Stimulated activated effector memory CD8-positive, alpha-beta T cell treated with anti-CD3 and anti-CD28 coated beads, Interleukin-12 subunit alpha, Interleukin-12 subunit beta, amount 100 ng/mL, for 72 hours (primary cell): ENCODE measurements at regions not wholly inside any gene's neighbourhood (a gene's known extent, or its start where the extent isn't known, plus 50 kb on each side); places are given as distances from the start of the nearest gene placed in this dataset.

ENCODE experiments used
- ATAC-seq: fragments of 150-1000 bp; cut with Tn5 transposase; 2 replicates; pipeline ENCODE4 v1.10.0; 2021
- DNase-seq, 2 donors: peaks; one replicate each; pipeline ENCODE4 v3.0.0; 2021 to 2022; ENCODE audit warnings: low spot score in 2 of 2
- H3K27ac Mint-ChIP-seq: one replicate; pipeline ENCODE4 v1.8.0; 2022; ENCODE audit warnings: mild to moderate bottlenecking, mixed read lengths
- H3K36me3 Mint-ChIP-seq: one replicate; pipeline ENCODE4 v1.8.0; 2022; ENCODE audit warnings: mild to moderate bottlenecking, mixed read lengths
- H3K4me1 Mint-ChIP-seq: one replicate; pipeline ENCODE4 v1.8.0; 2022; ENCODE audit warnings: mixed read lengths
- H3K4me3 Mint-ChIP-seq: one replicate; pipeline ENCODE4 v1.8.0; 2022; ENCODE audit warnings: mild to moderate bottlenecking, mixed read lengths
- H3K9me3 Mint-ChIP-seq: one replicate; pipeline ENCODE4 v1.8.0; 2022; ENCODE audit warnings: mixed read lengths

DNA sequence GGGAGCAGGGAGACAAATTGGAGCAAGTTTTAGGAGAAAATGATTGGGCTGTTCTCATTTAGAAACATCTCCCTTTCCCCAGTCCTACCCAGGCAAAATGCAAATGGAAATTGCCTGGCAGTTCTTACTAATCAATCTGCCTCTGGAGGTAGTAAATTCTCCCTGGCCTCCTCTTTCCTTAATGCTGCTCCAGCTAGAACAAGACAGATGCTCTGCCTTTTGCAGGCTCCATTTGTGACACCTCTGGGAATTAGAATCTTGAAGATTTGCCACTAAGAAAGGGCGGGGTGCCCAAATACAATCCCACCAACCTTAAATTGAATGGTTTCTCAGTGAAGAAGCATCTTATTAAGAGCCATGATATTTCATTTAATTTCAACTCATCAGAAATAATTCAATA is 377.7 kb upstream of the CDH11 start:
- DNase-seq (no peak), ATAC-seq (no peak)
- H3K4me3 Mint-ChIP-seq, result no peak overlapping the region
- no peaks in the 10 kb centered on the region for H3K36me3 Mint-ChIP-seq
- no peaks in the 10 kb centered on the region for H3K4me1 Mint-ChIP-seq
- peaks cover 16% of the 10 kb centered on the region for H3K9me3 Mint-ChIP-seq
- no peak overlapping the region for H3K27ac Mint-ChIP-seq

DNA sequence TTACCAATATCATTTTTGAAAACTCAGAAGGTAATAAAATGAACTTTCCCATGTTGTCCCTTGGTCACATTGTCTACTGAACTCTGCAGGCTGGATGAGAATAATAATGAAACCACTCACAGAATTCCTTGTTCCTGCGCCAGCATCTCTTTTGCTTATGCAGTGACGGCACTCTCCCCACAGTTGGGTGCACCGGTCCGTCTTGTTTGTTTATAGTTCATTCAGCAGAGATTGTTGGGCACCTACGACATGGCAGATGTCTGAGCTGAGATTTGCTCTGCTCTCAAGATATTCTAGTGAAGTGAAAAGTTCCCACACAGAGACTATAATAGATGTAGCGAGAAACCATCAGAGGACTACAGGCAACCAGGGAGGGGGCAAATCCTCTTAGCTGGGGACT is 375.7 kb upstream of the CDH11 start:
- H3K36me3 Mint-ChIP-seq, result no peaks in the 10 kb centered on the region
- H3K27ac Mint-ChIP-seq, result no peak overlapping the region
- no peak for DNase-seq
- H3K4me3 Mint-ChIP-seq, result no peak overlapping the region
- no peaks in the 10 kb centered on the region for H3K4me1 Mint-ChIP-seq
- peaks cover 15% of the 10 kb centered on the region for H3K9me3 Mint-ChIP-seq
- no peak for ATAC-seq

DNA sequence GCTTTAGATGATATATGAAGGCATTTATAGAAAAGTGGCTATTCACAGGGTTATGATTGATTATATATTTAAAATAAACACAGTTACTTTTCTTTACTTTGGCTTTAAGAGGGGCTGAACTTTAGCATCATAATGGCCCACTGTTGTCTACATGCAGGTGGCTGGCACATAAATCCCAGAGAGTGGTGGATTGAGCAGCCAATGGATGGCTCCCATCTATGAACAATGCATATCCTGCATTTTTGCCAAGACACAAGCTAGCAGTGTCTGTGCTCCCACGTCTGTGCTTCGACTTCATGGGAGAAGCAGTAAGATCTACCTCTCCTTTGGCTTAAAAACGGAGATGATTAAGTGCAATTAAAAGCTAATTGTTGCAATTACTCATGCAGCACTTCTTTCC is 373.2 kb upstream of the CDH11 start:
- H3K27ac Mint-ChIP-seq, result no peak overlapping the region
- H3K9me3 Mint-ChIP-seq, result peaks cover 10% of the 10 kb centered on the region
- no peak for ATAC-seq

DNA sequence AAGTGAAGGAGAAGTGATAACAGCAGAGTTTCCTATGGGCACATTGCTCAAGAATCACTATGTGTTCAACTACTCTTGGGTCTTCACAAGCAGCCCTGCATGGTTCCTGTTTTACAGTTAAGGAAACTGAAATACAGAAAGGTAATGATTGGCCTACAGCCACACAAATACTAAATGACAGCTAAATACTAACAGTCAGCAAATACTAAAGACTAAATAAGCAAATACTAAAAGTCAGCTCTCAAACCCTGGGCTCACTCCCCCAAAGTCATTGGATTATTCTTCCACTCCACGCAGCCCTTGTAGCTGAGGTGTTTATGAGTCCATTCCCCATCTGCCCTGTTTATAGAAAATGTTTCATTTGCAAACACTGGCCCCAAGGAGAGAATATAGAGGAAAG is 372.7 kb upstream of the CDH11 start:
- H3K4me3 Mint-ChIP-seq, result no peak overlapping the region
- no peak for ATAC-seq
- DNase-seq, result no peak
- H3K4me1 Mint-ChIP-seq, result no peaks in the 10 kb centered on the region
- H3K9me3 Mint-ChIP-seq, result peaks cover 10% of the 10 kb centered on the region
- no peaks in the 10 kb centered on the region for H3K36me3 Mint-ChIP-seq
- no peak overlapping the region for H3K27ac Mint-ChIP-seq

More for the DNA sequence above, 373.2 kb upstream of the CDH11 start:
- no peak for DNase-seq
- H3K4me3 Mint-ChIP-seq, result no peak overlapping the region
- H3K4me1 Mint-ChIP-seq, result no peaks in the 10 kb centered on the region
- no peaks in the 10 kb centered on the region for H3K36me3 Mint-ChIP-seq

DNA sequence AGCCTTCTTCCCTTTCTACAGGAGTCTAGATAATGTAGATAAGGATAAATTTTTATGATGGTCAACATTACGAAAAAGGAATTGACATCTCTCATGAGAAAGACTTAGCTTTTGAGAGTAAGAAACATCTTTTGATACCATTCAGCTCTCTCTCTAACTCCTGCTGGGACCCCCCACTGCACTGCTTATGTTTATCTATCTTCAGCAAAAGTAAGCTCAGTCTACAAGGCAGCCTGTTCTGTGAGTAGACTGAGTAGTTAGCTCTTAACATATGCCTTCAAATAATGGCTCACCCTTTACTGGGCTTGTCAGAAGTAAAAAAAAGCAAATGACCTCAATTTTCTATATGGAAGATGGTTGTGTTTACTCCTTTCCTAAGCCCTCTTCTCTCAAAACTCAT is 372.2 kb upstream of the CDH11 start:
- H3K4me1 Mint-ChIP-seq, result no peaks in the 10 kb centered on the region
- no peak for DNase-seq
- no peak overlapping the region for H3K27ac Mint-ChIP-seq
- no peak for ATAC-seq
- no peaks in the 10 kb centered on the region for H3K36me3 Mint-ChIP-seq
- H3K4me3 Mint-ChIP-seq, result no peak overlapping the region
- H3K9me3 Mint-ChIP-seq, result peaks cover 10% of the 10 kb centered on the region

DNA sequence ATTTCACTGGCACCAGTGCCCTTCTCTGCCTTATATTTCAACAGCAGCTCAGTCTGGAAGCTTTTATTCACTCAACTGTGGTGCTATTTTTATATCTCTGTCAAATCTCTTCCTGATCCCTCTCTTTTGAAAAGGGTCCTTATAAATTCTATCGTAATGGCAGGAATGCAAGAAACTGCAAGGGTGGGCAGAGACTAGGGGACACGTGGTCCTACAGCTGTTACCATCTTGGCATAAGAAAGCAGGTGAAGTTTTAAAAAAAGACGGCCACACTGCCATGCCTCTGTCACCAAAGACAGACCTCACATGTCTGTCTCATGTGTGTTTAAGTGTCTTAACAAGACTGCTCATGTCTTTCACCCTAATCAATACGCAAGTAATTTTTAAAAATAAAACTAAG is 368.4 kb upstream of the CDH11 start:
- peaks cover 9% of the 10 kb centered on the region for H3K9me3 Mint-ChIP-seq
- H3K36me3 Mint-ChIP-seq, result no peaks in the 10 kb centered on the region
- ATAC-seq, result no peak

DNA sequence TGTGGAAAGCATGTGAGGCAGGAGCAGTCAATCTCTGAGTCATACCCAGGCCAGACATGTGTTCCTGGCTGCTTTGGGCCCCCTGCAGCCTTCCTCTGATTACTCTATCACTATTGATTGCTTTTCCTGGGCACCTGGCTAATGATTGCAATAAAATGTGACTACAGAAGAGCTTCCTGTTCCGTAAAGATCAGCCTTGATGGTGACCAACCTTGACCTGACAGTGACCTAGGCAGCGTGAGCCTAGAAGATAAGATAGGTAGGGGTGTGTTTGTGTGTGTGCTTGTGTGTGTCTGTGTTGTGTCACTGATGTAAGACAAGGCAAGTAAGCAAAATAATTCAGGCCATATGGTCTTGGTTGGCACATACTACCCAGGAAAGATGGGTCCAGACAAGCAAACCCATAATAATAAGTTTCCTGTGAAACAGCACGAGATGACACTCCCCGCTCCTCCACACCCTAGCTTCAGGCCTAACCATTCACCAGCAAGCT is 367.7 kb upstream of the CDH11 start:
- H3K27ac Mint-ChIP-seq, result no peak overlapping the region
- H3K9me3 Mint-ChIP-seq, result peaks cover 9% of the 10 kb centered on the region
- no peak overlapping the region for H3K4me3 Mint-ChIP-seq
- no peaks in the 10 kb centered on the region for H3K4me1 Mint-ChIP-seq
- no peaks in the 10 kb centered on the region for H3K36me3 Mint-ChIP-seq
- ATAC-seq (no peak), DNase-seq (no peak)

More for the DNA sequence above, 368.4 kb upstream of the CDH11 start:
- H3K27ac Mint-ChIP-seq, result no peak overlapping the region
- no peak for DNase-seq
- H3K4me1 Mint-ChIP-seq, result no peaks in the 10 kb centered on the region
- H3K4me3 Mint-ChIP-seq, result no peak overlapping the region

DNA sequence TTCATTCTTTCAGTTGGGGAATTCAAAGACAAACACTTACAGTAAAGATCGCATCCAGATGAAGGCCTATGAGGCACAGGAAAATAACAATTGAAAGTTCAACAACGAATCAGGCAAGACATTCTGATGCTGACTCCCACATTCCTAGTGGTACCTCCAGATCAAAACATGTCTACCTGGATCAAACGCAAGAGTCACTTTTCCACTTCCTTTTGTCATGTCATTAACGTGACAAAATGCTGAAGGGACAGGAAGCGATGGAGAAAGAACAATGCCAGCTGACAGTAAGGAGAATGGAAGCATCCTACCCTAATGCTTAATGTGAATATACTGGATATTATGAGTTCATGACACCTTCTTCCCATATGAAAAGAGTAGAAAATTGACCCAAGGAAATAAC is 365.4 kb upstream of the CDH11 start:
- peaks cover 9% of the 10 kb centered on the region for H3K9me3 Mint-ChIP-seq
- no peaks in the 10 kb centered on the region for H3K4me1 Mint-ChIP-seq
- DNase-seq (no peak), ATAC-seq (no peak)
- no peak overlapping the region for H3K27ac Mint-ChIP-seq
- no peak overlapping the region for H3K4me3 Mint-ChIP-seq
- H3K36me3 Mint-ChIP-seq, result no peaks in the 10 kb centered on the region

DNA sequence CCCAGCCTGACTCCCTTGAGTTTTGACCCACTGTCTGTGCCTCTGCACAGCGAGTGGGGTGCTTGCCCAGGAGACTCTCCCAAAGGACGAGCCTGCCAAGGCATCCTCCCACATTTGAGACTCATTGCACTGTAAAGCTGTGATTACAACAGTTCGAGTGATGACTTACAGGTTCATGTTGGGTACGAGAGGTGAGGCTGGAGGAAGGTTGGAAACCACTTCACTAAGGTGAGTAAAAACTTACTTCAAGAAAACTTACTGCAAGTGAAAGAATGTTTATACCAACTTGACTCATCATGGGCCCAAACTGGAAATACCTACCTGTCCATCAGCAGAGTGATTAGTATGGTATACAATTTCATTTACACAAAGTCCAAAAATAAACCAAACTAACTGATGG is 360.1 kb upstream of the CDH11 start:
- H3K4me1 Mint-ChIP-seq, result no peaks in the 10 kb centered on the region
- no peak for ATAC-seq
- no peaks in the 10 kb centered on the region for H3K36me3 Mint-ChIP-seq

DNA sequence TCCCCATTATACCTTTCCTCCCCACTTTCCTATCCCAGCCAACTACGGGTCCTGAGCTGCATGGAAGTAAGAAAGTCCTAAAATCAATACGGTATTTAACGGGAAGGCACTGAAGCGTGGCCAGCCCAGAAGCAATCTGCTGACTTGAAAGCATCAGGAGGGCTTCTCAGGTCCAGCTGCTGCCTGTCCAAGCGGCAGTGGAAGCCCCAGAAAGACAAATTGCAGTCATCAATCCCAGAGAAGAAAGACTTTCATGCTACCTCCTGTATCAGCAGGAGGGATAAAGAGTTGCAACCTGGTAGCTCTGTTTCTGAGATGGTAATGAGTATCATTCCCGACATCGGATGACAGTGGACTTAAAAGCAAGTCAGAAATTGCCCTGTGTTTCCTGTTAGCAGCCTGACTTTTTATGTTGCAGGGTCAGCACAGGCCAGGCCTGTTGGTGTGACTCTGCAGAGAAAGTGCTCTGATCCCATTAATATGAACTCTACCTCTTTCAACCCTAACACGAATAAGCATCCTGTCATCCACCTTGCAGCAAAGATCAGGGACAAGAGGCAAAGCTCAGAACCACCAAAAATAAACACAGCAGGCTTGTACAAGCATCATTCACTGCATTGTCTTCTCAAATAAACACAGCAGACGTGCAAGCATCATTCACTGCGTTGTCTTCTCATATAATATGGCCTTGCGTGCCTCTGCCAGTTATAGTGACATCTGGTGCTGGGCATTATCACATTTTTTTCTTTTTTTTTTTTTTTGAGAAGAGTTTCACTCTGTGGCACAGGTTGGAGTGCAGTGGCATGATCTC is 358.6 kb upstream of the CDH11 start:
- ATAC-seq (no peak), DNase-seq (no peak)
- peaks cover 14% of the 10 kb centered on the region for H3K9me3 Mint-ChIP-seq
- no peaks in the 10 kb centered on the region for H3K4me1 Mint-ChIP-seq
- H3K27ac Mint-ChIP-seq, result no peak overlapping the region
- H3K4me3 Mint-ChIP-seq, result no peak overlapping the region
- H3K36me3 Mint-ChIP-seq, result no peaks in the 10 kb centered on the region

More for the DNA sequence above, 360.1 kb upstream of the CDH11 start:
- no peak overlapping the region for H3K27ac Mint-ChIP-seq
- no peak for DNase-seq
- peaks cover 8% of the 10 kb centered on the region for H3K9me3 Mint-ChIP-seq
- no peak overlapping the region for H3K4me3 Mint-ChIP-seq

DNA sequence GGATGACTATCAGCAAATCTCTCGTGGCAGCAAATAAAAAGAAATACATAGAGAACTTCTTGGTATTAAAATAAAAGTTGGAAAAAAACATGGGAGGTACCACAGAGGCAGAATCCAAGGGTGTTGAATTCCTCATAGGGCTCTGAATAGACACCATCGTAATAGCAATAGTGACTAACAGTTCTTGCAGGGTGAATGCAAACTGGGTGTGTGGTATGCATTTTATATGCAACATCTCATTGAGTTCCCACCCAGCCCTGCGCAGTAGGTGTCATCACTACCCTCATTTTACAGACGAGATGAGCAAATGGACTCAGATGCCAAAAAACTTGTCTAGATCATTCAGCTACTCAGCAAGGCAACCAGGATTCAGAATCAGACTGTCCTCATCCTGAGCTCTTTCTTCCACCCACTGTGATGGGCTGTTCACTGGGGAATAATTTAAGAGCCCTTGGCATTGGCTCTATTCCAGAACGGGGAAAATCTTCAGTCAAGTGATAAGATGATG is 354.6 kb upstream of the CDH11 start:
- ATAC-seq (no peak), DNase-seq (no peak)
- Mint-ChIP-seq H3K9me3 (peaks cover 14% of the 10 kb centered on the region), H3K4me1 (no peaks in the 10 kb centered on the region), H3K4me3 (no peak overlapping the region), H3K27ac (no peak overlapping the region), H3K36me3 (no peaks in the 10 kb centered on the region)

DNA sequence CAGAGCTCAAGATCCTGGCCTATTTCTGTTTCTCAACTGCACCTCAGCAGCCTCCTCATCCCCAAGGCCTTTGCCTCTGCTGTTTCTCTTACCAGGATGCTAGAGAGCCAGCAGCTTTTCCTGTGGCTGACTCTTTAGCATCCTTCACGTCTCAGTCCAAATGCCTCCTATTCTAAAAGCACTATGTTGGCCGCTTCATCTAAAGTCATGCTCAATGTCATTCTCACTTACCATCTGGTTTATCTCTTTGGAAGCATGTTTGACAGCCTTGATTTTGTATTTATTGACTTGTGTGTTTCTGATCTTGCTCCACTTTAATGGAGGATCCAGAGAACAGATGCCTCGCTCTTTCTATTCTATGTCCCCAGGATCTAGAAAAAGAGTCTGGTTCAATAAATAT is 351.8 kb upstream of the CDH11 start:
- DNase-seq (no peak), ATAC-seq (no peak)
- peaks cover 16% of the 10 kb centered on the region for H3K9me3 Mint-ChIP-seq
- H3K27ac Mint-ChIP-seq, result no peak overlapping the region
- no peak overlapping the region for H3K4me3 Mint-ChIP-seq
- no peaks in the 10 kb centered on the region for H3K4me1 Mint-ChIP-seq
- H3K36me3 Mint-ChIP-seq, result no peaks in the 10 kb centered on the region

DNA sequence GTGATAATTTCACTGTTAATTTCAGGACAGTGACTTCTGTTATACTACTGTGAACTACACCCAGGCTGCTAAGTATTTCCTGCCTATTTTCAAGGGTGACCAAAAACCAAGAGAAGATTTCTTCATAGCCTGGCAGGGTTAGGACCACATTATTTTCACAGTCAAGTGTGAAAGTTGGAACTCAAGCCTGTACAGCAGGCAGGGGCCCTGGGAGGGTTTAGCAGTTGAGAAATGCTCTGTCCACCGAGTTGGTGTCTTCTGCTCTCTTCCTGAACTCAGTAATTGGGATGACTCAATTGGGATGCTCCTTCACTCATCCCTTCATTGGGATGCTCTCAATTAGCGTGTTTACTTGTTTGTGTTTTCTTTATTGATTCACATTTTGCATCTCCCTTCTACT is 347.3 kb upstream of the CDH11 start:
- Mint-ChIP-seq H3K36me3 (no peaks in the 10 kb centered on the region), H3K27ac (no peak overlapping the region), H3K9me3 (peaks cover 16% of the 10 kb centered on the region), H3K4me3 (no peak overlapping the region), H3K4me1 (no peaks in the 10 kb centered on the region)
- no peak for ATAC-seq
- DNase-seq, result no peak

DNA sequence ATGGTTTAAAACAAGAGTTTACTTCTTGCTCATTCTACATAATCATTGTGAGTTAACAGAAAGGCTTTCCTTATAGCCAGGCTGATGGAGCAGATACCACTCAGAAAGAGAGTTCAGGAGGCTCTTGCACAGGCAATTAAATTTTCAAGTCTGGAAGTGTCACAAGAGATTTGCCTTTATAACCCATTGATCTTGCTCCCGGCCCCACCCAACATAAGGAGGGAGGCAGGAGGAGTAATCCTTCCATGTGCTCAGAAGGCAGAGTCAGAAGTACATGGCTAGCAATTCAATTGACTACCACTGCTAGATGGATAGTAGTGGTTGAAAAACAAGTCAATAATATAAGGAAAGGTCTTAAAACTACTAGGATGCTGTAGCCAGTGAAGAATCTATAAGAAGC is 346.3 kb upstream of the CDH11 start:
- Mint-ChIP-seq H3K9me3 (peaks cover 15% of the 10 kb centered on the region), H3K4me1 (no peaks in the 10 kb centered on the region), H3K36me3 (no peaks in the 10 kb centered on the region), H3K4me3 (no peak overlapping the region), H3K27ac (no peak overlapping the region)
- ATAC-seq (no peak), DNase-seq (no peak)

DNA sequence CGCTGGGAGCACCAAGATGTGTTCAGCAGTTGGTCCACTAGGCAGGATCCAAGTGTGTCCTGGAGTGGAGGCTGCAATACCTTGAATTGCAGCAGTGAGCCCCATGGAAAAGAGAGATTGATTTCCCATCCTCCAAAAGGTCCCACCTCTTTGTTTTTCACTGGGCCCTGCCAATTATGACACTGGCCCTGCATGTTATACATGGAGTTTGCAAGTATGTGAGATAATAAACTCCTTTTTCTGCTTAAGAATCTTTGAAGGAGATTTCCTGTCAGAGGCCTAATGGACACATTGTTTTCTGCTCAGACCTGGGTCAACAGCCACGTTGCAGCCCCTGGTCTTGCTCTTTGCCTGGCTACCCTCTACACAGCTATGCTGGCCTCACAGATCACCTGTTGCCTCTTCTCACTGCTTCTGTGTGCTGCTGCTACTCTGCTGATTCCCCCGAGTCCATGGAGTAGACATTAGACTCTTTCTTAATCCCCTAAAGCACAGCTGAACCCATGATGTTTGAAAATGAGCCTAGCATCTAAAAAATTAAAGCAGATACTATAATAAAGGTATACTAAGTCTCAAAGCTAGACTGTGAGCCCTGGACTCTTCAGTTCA is 341.9 kb upstream of the CDH11 start:
- H3K4me1 Mint-ChIP-seq, result no peaks in the 10 kb centered on the region
- H3K27ac Mint-ChIP-seq, result no peak overlapping the region
- ATAC-seq (no peak), DNase-seq (no peak)
- peaks cover 15% of the 10 kb centered on the region for H3K9me3 Mint-ChIP-seq
- H3K4me3 Mint-ChIP-seq, result no peak overlapping the region
- no peaks in the 10 kb centered on the region for H3K36me3 Mint-ChIP-seq

DNA sequence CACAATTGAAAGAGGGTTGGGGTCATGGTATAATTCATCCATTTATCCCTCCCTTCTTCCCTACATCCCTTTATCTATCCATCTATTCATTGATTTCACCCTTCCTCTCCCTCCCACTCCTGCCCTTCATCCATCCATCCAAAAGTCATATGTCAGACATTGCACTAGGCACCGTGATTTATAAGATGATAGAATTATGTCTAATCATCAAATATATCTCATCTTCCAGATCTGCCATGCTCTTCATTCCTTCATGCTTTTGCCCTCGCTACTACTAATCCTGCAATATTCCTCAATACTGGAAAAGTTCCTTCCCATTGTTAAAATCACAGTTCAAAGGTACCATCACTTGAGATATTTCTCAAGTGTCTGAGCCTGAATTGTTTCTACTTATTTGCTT is 335.2 kb upstream of the CDH11 start:
- peaks cover 20% of the 10 kb centered on the region for H3K9me3 Mint-ChIP-seq
- H3K36me3 Mint-ChIP-seq, result no peaks in the 10 kb centered on the region
- no peaks in the 10 kb centered on the region for H3K4me1 Mint-ChIP-seq
- ATAC-seq, result no peak
- H3K4me3 Mint-ChIP-seq, result no peak overlapping the region
- H3K27ac Mint-ChIP-seq, result no peak overlapping the region
- DNase-seq, result no peak
